Stimulated activated CD8-positive, alpha-beta memory T cell treated with anti-CD3 and anti-CD28 coated beads, Interleukin-7, amount 100 ng/mL, for 48 hours (primary cell): ENCODE measurements at regions not wholly inside any gene's neighbourhood (a gene's known extent, or its start where the extent isn't known, plus 50 kb on each side); places are given as distances from the start of the nearest gene placed in this dataset.

Experiments used
- DNase-seq, 2 donors: peaks; one replicate each; pipeline ENCODE4 v3.0.0-alpha.2; 2020; ENCODE audit warnings: low read depth in 1 of 2; ENCODE audit errors: extremely low read depth in 1 of 2

GRCh38 chr7:131010717-131011431 lies 276.9 kb upstream of the KLF14 start:
- DNase-seq: no peak

DNA sequence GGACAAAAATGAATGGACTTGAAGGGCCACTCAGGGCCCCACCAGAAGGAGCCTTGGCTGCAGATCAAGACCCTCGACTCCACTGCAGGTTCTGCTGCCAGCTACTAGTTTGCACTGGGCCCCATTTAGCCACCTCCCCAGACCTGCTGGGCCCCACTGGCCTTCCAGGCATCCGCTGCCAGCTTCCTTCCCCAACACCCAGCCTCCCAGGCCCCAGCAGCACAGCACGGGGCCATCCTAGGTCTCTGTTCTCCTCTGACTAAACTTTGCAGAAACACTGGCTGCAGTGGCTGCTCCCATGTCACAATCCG lies 277.4 kb upstream of the KLF14 start:
- no peak for DNase-seq

DNA sequence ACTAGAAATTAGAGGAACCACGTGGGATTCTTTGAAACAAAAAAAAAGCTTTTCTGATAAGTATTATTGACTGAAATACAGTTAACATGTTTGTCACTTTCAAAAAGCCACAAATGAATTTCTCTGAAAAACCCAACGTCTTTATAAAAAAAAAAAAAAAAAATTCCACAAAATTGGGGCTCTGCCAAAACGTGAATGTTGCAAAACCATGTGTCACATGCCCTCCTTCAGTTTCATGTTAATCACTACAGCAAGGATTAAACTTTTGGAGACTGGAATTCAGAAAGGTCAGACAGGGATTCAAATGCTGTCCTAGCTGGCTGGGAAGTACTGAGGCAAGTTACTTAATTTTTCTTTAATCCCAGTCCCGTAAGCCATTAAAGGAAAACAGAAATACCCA lies 278.0 kb upstream of the KLF14 start:
- no peak for DNase-seq

- no peak for DNase-seq
These were observed 278.5 kb upstream of the KLF14 start for GRCh38 chr7:131012477-131013031.

DNA sequence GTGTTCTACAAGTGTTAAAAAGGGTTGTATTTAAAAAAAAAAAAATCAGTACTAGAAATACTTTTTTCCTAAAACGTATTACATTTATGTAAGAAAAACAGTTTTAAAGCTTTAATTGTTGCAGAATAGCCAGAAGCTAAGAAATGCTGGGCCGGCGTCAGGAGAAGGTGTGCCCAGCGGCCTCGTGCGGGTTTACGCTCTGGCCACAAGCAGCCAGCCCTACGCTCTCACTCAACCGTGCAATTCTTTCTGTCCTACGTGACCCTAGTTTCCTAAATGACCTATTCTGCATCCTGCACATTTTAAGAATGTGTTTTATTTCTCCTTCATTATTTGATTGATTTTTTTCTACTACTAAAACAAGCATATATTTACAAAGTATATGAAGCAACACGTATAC lies 279.7 kb upstream of the KLF14 start:
- no peak for DNase-seq

GRCh38 chr7:131014906-131015656 lies 281.1 kb upstream of the KLF14 start:
- DNase-seq: no peak

DNA sequence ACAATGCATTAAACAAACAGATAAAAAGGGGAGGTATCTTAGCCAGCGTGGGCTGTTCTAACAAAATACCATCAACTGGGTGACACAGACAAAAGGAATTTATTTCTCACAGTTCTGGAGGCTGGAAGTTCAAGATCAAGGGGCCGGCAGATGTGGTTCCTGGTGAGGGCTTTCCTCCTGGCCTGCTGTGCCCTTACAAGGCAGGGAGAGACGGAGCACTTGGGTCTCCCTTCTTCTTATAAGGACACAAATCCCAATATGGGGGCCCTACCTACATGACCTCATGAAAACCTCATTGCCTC lies 281.6 kb upstream of the KLF14 start:
- DNase-seq: no peak

- no peak for DNase-seq
These were observed 282.2 kb upstream of the KLF14 start for GRCh38 chr7:131016230-131016629.

- no peak for DNase-seq
These were observed 285.3 kb upstream of the KLF14 start for GRCh38 chr7:131019351-131019750.

DNA sequence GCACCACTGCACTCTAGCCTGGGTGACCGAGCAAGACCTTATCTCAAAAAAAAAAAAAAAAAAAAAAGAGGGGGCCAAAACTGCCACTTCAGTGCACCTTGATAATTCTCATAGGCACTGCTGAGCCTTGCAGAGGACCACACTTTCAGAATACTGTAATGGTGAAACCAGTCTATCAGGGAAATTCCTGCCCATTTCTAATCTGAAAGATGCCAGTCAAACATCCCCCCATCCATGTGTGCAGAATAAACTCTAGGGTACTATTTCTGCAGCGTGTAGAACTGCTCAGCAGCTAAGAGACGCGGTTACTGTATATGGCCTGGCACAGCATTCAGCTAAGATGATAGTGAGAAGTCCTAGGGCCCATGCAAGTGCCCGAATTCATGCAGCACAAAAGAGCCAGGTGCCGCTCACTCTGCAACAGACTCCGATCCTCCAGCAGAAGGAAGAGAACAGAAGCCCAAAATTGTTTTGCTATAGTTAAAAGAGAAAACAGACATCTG lies 286.8 kb upstream of the KLF14 start:
- DNase-seq: no peak

DNA sequence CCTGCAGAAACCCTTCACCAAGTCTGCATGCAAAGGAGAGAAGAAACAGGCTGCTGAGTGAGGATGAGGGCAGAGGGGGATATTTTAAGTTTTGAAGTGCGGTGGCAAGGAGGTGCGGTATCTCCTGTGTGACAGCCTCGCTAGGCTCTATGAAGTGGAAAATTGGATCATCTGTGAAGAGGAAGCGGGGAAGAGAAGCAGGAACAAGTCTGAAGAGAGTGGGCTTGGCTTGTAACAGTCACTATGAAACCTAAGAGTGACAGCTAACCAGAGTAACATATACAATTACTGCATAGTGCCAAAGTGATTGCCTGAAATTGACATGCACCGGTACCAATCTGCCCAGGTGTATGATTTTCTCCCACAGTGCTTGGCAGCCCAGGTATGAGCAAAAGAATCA lies 287.5 kb upstream of the KLF14 start:
- DNase-seq: no peak

GRCh38 chr7:131021902-131022301 lies 287.9 kb upstream of the KLF14 start:
- DNase-seq: no peak

GRCh38 chr7:131026297-131027000 lies 292.4 kb upstream of the KLF14 start:
- DNase-seq: no peak

DNA sequence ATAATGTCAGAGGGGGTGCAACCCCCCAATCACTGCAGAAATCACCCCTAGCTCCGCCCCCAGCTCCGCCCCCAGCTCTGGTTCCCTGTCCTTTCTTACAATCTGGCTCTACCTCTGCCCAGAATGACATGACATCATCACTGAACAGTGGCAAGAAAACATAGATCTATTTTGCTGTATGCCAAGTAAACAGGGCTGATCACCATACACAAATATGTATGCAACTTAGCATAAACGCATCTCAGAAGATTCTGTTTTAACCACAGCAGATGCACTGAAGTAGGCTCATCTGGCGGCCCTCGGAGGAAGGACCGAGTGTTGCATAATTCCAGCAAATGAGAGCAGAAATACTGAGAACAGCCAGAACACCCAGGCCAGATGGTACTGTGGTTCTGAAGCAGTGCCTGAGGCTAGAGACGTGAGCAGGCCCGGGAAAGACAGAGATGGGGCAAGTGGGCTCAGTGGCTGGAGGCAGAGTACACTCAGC lies 293.3 kb upstream of the KLF14 start:
- no peak for DNase-seq

- no peak for DNase-seq
These were observed 294.3 kb upstream of the KLF14 start for GRCh38 chr7:131028295-131028694.

GRCh38 chr7:131029002-131029401 lies 295.0 kb upstream of the KLF14 start:
- DNase-seq: no peak

DNA sequence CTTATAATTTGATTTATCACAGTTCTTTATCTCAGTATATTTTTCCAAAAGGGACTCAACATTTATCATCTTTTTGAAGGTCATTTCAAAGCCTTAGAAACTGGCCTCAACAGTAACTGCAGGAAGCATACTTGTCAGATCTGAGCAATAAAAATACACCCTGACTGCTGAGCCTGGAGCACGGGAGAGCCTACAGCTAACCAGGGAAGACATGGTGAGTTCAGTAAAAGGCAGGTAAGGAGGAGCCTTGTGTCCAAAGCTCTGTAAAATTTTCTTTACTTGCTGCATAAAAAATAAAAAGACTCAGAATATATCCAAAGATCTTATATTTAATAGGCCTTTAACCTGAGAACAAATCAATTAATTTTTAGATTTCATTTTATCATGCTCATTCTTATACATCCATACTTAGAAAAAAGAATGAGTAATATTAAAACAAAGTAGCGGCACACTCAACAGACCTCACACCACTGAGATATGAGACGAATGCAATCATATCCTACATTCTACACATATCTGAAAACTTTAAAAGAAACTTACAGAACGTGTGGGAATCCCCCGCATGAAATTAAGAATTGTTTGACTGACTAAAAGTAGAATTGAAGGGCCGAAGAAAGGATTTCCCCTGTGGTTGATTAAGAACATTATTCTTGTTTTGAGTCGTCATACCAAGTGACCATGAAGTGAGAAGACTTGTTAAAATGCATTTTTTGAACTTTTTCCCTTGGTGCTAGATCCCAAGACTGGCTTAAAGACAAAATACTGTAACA lies 296.4 kb upstream of the MKLN1 start:
- no peak for DNase-seq

DNA sequence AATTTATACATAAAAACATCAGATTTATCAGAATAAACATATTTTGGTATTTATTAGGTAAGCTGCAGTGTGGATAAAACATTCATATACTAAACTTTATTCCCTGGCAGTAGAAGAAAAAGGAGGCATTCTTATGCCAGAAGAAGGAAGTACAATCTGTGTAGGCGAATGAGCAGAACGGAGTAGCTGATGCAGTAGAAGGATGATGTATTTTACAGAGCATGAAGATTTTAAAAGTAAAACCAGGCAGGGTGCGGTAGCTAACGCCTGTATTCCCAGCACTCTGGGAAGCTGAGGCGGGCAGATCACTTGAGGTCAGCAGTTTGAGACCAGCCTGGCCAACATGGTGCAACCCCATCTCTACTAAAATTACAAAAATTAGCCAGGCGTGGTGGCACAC lies 294.9 kb upstream of the MKLN1 start:
- no peak for DNase-seq

- DNase-seq: no peak
These were observed 293.4 kb upstream of the MKLN1 start for GRCh38 chr7:131034166-131034881.

- DNase-seq: no peak
These were observed 292.4 kb upstream of the MKLN1 start for GRCh38 chr7:131035088-131035770.
